22Rv1 (cell line): ENCODE measurements at regions not wholly inside any gene's neighbourhood (a gene's known extent, or its start where the extent isn't known, plus 50 kb on each side); places are given as distances from the start of the nearest gene placed in this dataset.

Experiments
- H3K27ac ChIP-seq: fragments of 450-650 bp; 2 replicates; pipeline ENCODE4 v1.5.1; 2017
- ZFX ChIP-seq: fragments of 450-650 bp; IDR thresholded peaks from 2 replicates; pipeline ENCODE4 v1.6.1; 2017; ENCODE audit warnings: antibody characterized with exemption, borderline replicate concordance
- TF ChIP-seq, protein P1 (sequence below): fragments of 450-650 bp; IDR thresholded peaks from 2 replicates; pipeline ENCODE4 v1.5.1; 2017; ENCODE audit warnings: mild to moderate bottlenecking

DNA sequence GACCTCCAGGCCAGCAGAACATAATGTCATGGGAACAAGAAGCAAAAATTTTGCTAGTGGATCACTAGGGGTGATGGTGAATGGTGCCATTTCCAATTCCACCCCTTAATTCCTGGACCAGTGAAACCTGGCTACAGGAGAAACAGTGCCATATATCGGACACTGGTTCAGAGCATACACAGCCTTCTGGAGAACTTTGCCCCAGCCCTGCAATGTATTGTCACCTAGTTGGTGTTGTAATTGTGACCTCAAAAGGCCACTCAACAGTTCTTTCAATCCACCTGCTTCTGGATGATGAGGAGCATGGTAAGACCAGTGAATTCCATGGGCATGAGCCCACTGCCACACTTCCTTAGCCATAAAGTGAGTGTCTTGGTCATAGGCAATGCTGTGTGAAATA, 59.8 kb upstream of the AASS start:
- H3K27ac ChIP-seq: no peak overlapping the region
- TF ChIP-seq, protein P1, sequence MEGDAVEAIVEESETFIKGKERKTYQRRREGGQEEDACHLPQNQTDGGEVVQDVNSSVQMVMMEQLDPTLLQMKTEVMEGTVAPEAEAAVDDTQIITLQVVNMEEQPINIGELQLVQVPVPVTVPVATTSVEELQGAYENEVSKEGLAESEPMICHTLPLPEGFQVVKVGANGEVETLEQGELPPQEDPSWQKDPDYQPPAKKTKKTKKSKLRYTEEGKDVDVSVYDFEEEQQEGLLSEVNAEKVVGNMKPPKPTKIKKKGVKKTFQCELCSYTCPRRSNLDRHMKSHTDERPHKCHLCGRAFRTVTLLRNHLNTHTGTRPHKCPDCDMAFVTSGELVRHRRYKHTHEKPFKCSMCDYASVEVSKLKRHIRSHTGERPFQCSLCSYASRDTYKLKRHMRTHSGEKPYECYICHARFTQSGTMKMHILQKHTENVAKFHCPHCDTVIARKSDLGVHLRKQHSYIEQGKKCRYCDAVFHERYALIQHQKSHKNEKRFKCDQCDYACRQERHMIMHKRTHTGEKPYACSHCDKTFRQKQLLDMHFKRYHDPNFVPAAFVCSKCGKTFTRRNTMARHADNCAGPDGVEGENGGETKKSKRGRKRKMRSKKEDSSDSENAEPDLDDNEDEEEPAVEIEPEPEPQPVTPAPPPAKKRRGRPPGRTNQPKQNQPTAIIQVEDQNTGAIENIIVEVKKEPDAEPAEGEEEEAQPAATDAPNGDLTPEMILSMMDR: no peak
- no peak for TF ChIP-seq ZFX

DNA sequence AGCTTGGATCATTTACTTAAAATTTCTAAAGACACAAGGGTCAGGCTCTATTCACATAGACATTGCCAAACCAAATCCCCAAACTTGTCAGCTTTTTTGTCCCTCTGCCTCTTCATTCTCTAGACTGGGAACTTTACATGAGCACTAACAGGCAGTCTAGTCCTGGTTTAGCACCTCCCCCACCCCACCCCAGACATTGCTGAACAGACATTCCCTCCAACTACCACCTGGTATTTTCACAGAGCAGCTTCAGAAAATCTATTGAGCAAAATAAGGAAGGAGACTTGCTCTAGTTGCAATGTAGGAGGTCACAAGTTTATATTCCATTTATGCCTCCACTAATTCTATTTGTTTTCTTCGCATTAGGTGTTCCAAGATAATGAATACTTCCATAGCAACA, 56.8 kb upstream of the AASS start:
- H3K27ac ChIP-seq: no peak overlapping the region
- TF ChIP-seq, protein P1: no peak
- TF ChIP-seq ZFX: no peak

DNA sequence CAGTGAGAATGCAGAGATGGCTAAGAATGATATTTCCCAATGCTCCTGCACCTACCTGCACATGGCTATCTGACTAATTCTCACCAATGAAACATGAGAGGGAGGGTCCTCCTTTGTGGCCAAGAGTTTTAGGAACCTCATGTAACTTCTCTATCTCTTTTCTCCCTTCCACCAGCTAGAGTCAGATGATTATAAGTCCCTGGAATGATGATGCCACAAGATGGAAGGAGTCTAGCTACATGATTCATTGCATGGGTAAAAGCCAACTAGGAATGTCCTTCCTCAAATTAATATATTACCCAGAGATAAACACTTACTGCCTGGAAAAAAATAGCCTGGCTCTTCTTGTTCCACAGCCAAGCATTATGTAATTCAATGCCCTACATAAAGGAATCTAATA, 55.1 kb upstream of the AASS start:
- H3K27ac ChIP-seq: no peak overlapping the region
- TF ChIP-seq, protein P1: no peak
- TF ChIP-seq ZFX: no peak

DNA sequence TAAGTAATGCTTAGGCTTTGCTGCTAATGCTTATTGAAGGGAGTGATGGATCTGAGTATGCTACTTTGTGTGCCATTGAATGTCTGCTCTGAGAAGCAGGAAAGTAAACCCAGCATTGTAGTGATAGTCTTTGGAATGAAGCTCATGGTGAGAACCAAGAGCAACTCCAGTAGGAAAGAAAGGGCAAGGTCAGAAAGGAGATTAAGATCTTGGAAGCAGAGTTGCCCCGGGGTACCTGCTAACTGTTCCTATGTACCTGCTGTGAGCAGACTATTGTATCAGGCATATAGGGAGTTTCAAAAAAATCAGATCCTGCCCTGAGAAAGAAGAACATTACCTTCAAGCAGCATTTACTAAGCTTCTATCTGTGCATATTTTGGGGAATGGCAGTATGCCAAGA, 54.5 kb upstream of the AASS start:
- H3K27ac ChIP-seq: no peak overlapping the region
- TF ChIP-seq ZFX: no peak
- TF ChIP-seq, protein P1: no peak
